ENCODE measurements at regions not wholly inside any gene's neighbourhood (a gene's known extent, or its start where the extent isn't known, plus 50 kb on each side); places are given as distances from the start of the nearest gene placed in this dataset.

GRCh38 chr10:53276797-53277196 is 504.2 kb upstream of the MBL2 start:
- DNase-seq (ENCODE audit: low spot score) = no peak
- TF ChIP-seq CTCF (IDR thresholded peaks at IDR 0.05; ENCODE audit: extremely low read depth, missing control alignments) = no peak

- DNase-seq (ENCODE audit: low spot score) = no peak
- TF ChIP-seq CTCF (IDR thresholded peaks at IDR 0.05; ENCODE audit: extremely low read depth, missing control alignments) = no peak
These were observed 496.9 kb upstream of the MBL2 start for GRCh38 chr10:53269482-53269881.

GRCh38 chr10:53260213-53260612 is 487.6 kb upstream of the MBL2 start:
- DNase-seq (ENCODE audit: low spot score) = no peak
- no peak for TF ChIP-seq CTCF (IDR thresholded peaks at IDR 0.05; ENCODE audit: extremely low read depth, missing control alignments)

GRCh38 chr10:53256623-53257022 is 484.0 kb upstream of the MBL2 start:
- no peak for DNase-seq (ENCODE audit: low spot score)
- no peak for TF ChIP-seq CTCF (IDR thresholded peaks at IDR 0.05; ENCODE audit: extremely low read depth, missing control alignments)

- no peak for DNase-seq (ENCODE audit: low spot score)
These were observed 483.1 kb upstream of the MBL2 start for GRCh38 chr10:53255661-53256205.

GRCh38 chr10:53253221-53253620 is 480.6 kb upstream of the MBL2 start:
- DNase-seq (ENCODE audit: low spot score) = no peak
- no peak for TF ChIP-seq CTCF (IDR thresholded peaks at IDR 0.05; ENCODE audit: extremely low read depth, missing control alignments)

More at GRCh38 chr10:53255661-53256205, 483.1 kb upstream of the MBL2 start:
- TF ChIP-seq CTCF (IDR thresholded peaks at IDR 0.05; ENCODE audit: extremely low read depth, missing control alignments) = no peak

- no peak for DNase-seq (ENCODE audit: low spot score)
- no peak for TF ChIP-seq CTCF (IDR thresholded peaks at IDR 0.05; ENCODE audit: extremely low read depth, missing control alignments)
These were observed 467.3 kb upstream of the MBL2 start for GRCh38 chr10:53239873-53240272.
